K562 (cell line): ENCODE measurements at regions not wholly inside any gene's neighbourhood (a gene's known extent, or its start where the extent isn't known, plus 50 kb on each side); places are given as distances from the start of the nearest gene placed in this dataset.

Experiments
- ATAC-seq: fragments of 200-7000 bp; cut with Tn5 transposase; 3 replicates; pipeline ENCODE4 v1.9.1; 2020; ENCODE audit warnings: moderate library complexity
- BruUV-seq: library from RNA; stranded (reverse); fragments of 400-500 nt; replicated peaks from 2 replicates; lab custom pipeline; 2021; lab: Mats Ljungman, UMichigan
- CTCF ChIA-PET: fragments of 300-600 bp; formaldehyde crosslinking; extraction: SDS; loops from one replicate; lab custom pipeline; 2021; ENCODE audit warnings: low intra/inter-chr PET ratio; lab: Yijun Ruan, JAX
- POLR2A ChIA-PET: fragments of 300-600, 350-650 bp; sonication (Branson Sonifier 250); formaldehyde crosslinking; extraction: SDS; loops from one replicate; lab custom pipeline; 2021; ENCODE audit warnings: antibody characterized with exemption, inconsistent platforms; lab: Yijun Ruan, JAX
- DNase-seq, 4 experiments: peaks; one replicate each; pipeline versions ENCODE4 v3.0.0 to v3.0.0-alpha.2; 2011 to 2018; ENCODE audit warnings: low spot score in 3 of 4, mixed read lengths in 3 of 4; ENCODE audit errors: extremely low read depth in 1 of 4
- FAIRE-seq: peaks from 2 replicates; lab custom pipeline; 2011; peaks lifted over from hg19 to GRCh38; lab: Jason Lieb, UNC
- H2AFZ ChIP-seq: 2 replicates; pipeline ENCODE4 v1.6.0; 2011; ENCODE audit warnings: low read depth, low read length, control low read depth, inconsistent platforms
- H3K27ac ChIP-seq: fragments of 200-600 bp; 3 replicates; pipeline ENCODE4 v1.8.0; 2011; ENCODE audit warnings: low read depth, mild to moderate bottlenecking, control low read depth, inconsistent platforms, low read length, moderate library complexity, mixed read lengths; ENCODE audit errors: extremely low read depth
- H3K27me3 ChIP-seq, 2 experiments: fragments of 300-600 bp in 1 of 2; 2 replicates in 1 of 2; 3 replicates in 1 of 2; pipeline versions ENCODE4 v1.6.0 to v1.8.0; 2011; ENCODE audit warnings: inconsistent platforms in 2 of 2, low read length in 2 of 2, mild to moderate bottlenecking in 1 of 2, mixed read lengths in 1 of 2, moderate library complexity in 1 of 2; ENCODE audit not compliant: control insufficient read depth in 2 of 2, insufficient read depth in 2 of 2
- H3K36me3 ChIP-seq: fragments of 300-600 bp; 3 replicates; pipeline ENCODE4 v1.8.0; 2011; ENCODE audit warnings: mild to moderate bottlenecking, low read length, inconsistent platforms; ENCODE audit not compliant: control insufficient read depth, insufficient read depth
- H3K4me1 ChIP-seq, 2 experiments: fragments of 200-600 bp in 1 of 2; replicated peaks in 1 of 2; 2 replicates in 1 of 2; 3 replicates in 1 of 2; pipeline versions ENCODE4 v1.5.1 to v1.8.0; 2011; ENCODE audit warnings: inconsistent platforms in 2 of 2, low read length in 2 of 2, mild to moderate bottlenecking in 1 of 2, mixed read lengths in 1 of 2, moderate library complexity in 1 of 2; ENCODE audit not compliant: control insufficient read depth in 2 of 2, insufficient read depth in 2 of 2
- H3K4me2 ChIP-seq: 2 replicates; pipeline ENCODE4 v1.6.1; 2011; ENCODE audit warnings: low read length, control low read depth, inconsistent platforms, mixed read lengths; ENCODE audit not compliant: insufficient read depth
- H3K4me3 ChIP-seq: fragments of 200-600 bp; sonication (generic), shearing (Covaris generic); 2 replicates; pipeline ENCODE4 v1.5.1; 2016; ENCODE audit warnings: control low read depth, inconsistent platforms
- H3K79me2 ChIP-seq: fragments of 200-600 bp; 3 replicates; pipeline ENCODE4 v1.8.0; 2011; ENCODE audit warnings: low read length, inconsistent platforms; ENCODE audit not compliant: control insufficient read depth, insufficient read depth
- H3K9ac ChIP-seq, 2 experiments: 2 replicates each; pipeline versions ENCODE4 v1.6.0 to v1.6.1; 2011; ENCODE audit warnings: low read depth in 2 of 2, low read length in 2 of 2, control low read depth in 1 of 2, inconsistent platforms in 1 of 2, mild to moderate bottlenecking in 1 of 2, mixed read lengths in 1 of 2; ENCODE audit not compliant: insufficient read depth in 1 of 2
- H3K9me1 ChIP-seq: one replicate; pipeline ENCODE4 v1.6.0; 2011; ENCODE audit warnings: inconsistent platforms, mild to moderate bottlenecking, low read length, moderate library complexity; ENCODE audit not compliant: control insufficient read depth, insufficient read depth
- H3K9me3 ChIP-seq: replicated peaks from 2 replicates; pipeline ENCODE4 v1.5.1; 2011; ENCODE audit warnings: low read depth, low read length, inconsistent platforms; ENCODE audit not compliant: control insufficient read depth, insufficient read depth
- H4K20me1 ChIP-seq: replicated peaks from 2 replicates; pipeline ENCODE4 v1.6.1; 2011; ENCODE audit warnings: low read length, inconsistent platforms, mixed read lengths; ENCODE audit not compliant: control insufficient read depth, insufficient read depth
- BHLHE40 ChIP-seq: IDR thresholded peaks from 2 replicates; pipeline ENCODE4 v1.6.1; 2011; ENCODE audit warnings: low read length, improper control_type of control experiment
- BMI1 ChIP-seq: fragments of 150-350 bp; IDR thresholded peaks from 2 replicates; pipeline ENCODE4 v1.6.1; 2014; ENCODE audit warnings: low read length
- CLOCK ChIP-seq: fragments of 250-450 bp; sonication (Bioruptor Pico); IDR thresholded peaks from 2 replicates; pipeline ENCODE4 v1.4.0; 2020; ENCODE audit warnings: mild to moderate bottlenecking, moderate library complexity, borderline replicate concordance
- SIN3B ChIP-seq: fragments of 450-650 bp; IDR thresholded peaks from 2 replicates; pipeline ENCODE4 v1.6.1; 2017; ENCODE audit warnings: low read depth, mild to moderate bottlenecking, moderate library complexity
- SMC3 ChIP-seq: conservative IDR thresholded peaks from 2 replicates; pipeline ENCODE4 v1.6.1; 2011; ENCODE audit warnings: low read depth, low read length, improper control_type of control experiment; ENCODE audit not compliant: insufficient read depth
- SRSF1 ChIP-seq: fragments of 200-400 bp; formaldehyde crosslinking; IDR thresholded peaks from 2 replicates; pipeline ENCODE4 v1.6.1; 2017; ENCODE audit warnings: mild to moderate bottlenecking, low read depth, low read length, moderate library complexity
- THAP12 ChIP-seq: fragments of 250-450 bp; sonication (Bioruptor Pico); IDR thresholded peaks from 2 replicates; pipeline ENCODE4 v1.9.0; 2021; ENCODE audit warnings: mild to moderate bottlenecking, inconsistent platforms
- THAP7 ChIP-seq: fragments of 250-450 bp; sonication (Bioruptor Pico); IDR thresholded peaks from 2 replicates; pipeline ENCODE4 v1.5.0; 2021
- ZNF263 ChIP-seq: sonication (generic); formaldehyde crosslinking; IDR thresholded peaks from 2 replicates; pipeline ENCODE4 v1.8.0; 2022; ENCODE audit warnings: mild to moderate bottlenecking, missing genetic modification reagents, borderline replicate concordance
- ZNF766 ChIP-seq: fragments of 200-800 bp; sonication (Bioruptor generic); conservative IDR thresholded peaks from 2 replicates; pipeline ENCODE4 v1.6.1; 2016; ENCODE audit warnings: missing genetic modification characterization, missing compliant biosample characterization
- ZNF79 ChIP-seq: fragments of 250-450 bp; sonication (Bioruptor Pico); IDR thresholded peaks from 2 replicates; pipeline ENCODE4 v1.4.0; 2020; ENCODE audit warnings: low read depth, mild to moderate bottlenecking, moderate library complexity
- WGBS: fragments of 100-300 bp; shearing (Covaris generic); methylation state at CpG from one replicate; pipeline ENCODE4 v1.1.6; 2016; ENCODE audit warnings: low coverage, mixed read lengths; ENCODE audit not compliant: insufficient coverage; ENCODE audit errors: missing lambda C conversion rate; 5-methylcytosine and 5-hydroxymethylcytosine counted together
- in situ Hi-C: fragments of 300-500 bp; cut with MboI; formaldehyde crosslinking; loops from 4 replicates; pipeline ENCODE4 v1.15.0; 2018; ENCODE audit warnings: inconsistent platforms, mixed read lengths
- intact Hi-C: fragments of 100-400 bp; cut with micrococcal nuclease; formaldehyde crosslinking; loops from 2 replicates; pipeline ENCODE4 v1.14.2; 2022

GRCh38 chr4:182063651-182064050 lies 179.6 kb upstream of the TENM3 start:
- no peaks in the 10 kb centered on the region for H3K9me1 ChIP-seq
- in situ Hi-C loops (no loop called here), intact Hi-C loops (no loop called here)
- no peaks in the 10 kb centered on the region for H3K36me3 ChIP-seq
- 3% methylated on average over 2 of the region's 2 CpGs for WGBS
- no peak overlapping the region for H3K9ac ChIP-seq
- no peaks in the 10 kb centered on the region; a peak in 2 of 5 replicates for H3K4me1 ChIP-seq
- no TSS peak for BruUV-seq
- H3K27me3 ChIP-seq, result no peaks in the 10 kb centered on the region
- TF ChIP-seq SIN3B, result no peak
- H3K79me2 ChIP-seq, result no peaks in the 10 kb centered on the region
- no peaks in the 10 kb centered on the region for H4K20me1 ChIP-seq
- H3K9me3 ChIP-seq, result no peaks in the 10 kb centered on the region; the same call in 1 of the 2 replicates
- no peak overlapping the region for H3K27ac ChIP-seq
- FAIRE-seq (no peak), ATAC-seq (no peak), DNase-seq (no peak)
- ChIA-PET CTCF (no interaction called here), POLR2A (no interaction called here)
- no peak overlapping the region for H3K4me2 ChIP-seq
- H3K4me3 ChIP-seq, result no peak overlapping the region
- H2AFZ ChIP-seq, result no peak overlapping the region

- WGBS, result 3% methylated on average over 17 of the region's 17 CpGs
- ATAC-seq, result peak; percentile 72; the same call in 2 of the 3 replicates
- Histone ChIP-seq H2AFZ (0 out of 2 replicates have a peak overlapping the region, but pooled peaks have one; percentile 59), H3K79me2 (no peaks in the 10 kb centered on the region), H3K9me1 (no peaks in the 10 kb centered on the region), H4K20me1 (no peaks in the 10 kb centered on the region), H3K4me1 (no peaks in the 10 kb centered on the region; a peak in 2 of 5 replicates), H3K4me2 (0 out of 2 replicates have a peak overlapping the region, but pooled peaks have one; percentile 27), H3K4me3 (no peak overlapping the region), H3K9me3 (no peaks in the 10 kb centered on the region; the same call in 1 of the 2 replicates), H3K36me3 (no peaks in the 10 kb centered on the region), H3K27me3 (no peaks in the 10 kb centered on the region), H3K9ac (no peak overlapping the region), H3K27ac (no peak overlapping the region)
- FAIRE-seq, result no peak
- in situ Hi-C loops (no loop called here), intact Hi-C loops (no loop called here)
- POLR2A ChIA-PET, result no interaction called here
- no TSS peak for BruUV-seq
- CTCF ChIA-PET, result no interaction called here
- DNase-seq, result peak in 1 of 4 experiments; percentile 23
- peak; percentile 54; the same call in 1 of the 2 replicates for TF ChIP-seq ZNF766
- TF ChIP-seq ZNF79 (CRISPR knock-in tag), result no peak
- TF ChIP-seq ZNF263, result peak; percentile 96
- no peak for TF ChIP-seq SRSF1
- TF ChIP-seq SMC3, result no peak
- no peak for TF ChIP-seq THAP12
- TF ChIP-seq BHLHE40, result peak; percentile 47
- TF ChIP-seq BMI1, result no peak
- TF ChIP-seq THAP7, result no peak
- no peak for TF ChIP-seq CLOCK
Measured at GRCh38 chr4:182065255-182065654, 177.9 kb upstream of the TENM3 start.
